Body of pancreas (tissue), 4 donors: ENCODE measurements at regions not wholly inside any gene's neighbourhood (a gene's known extent, or its start where the extent isn't known, plus 50 kb on each side); places are given as distances from the start of the nearest gene placed in this dataset.

Source experiments
- POLR2A ChIP-seq, 3 donors: fragments of 450-650 bp; IDR thresholded peaks; one replicate each; pipeline ENCODE4 v1.6.1; 2016; ENCODE audit warnings: antibody characterized with exemption in 3 of 3, mild to moderate bottlenecking in 2 of 3
- TF ChIP-seq, protein P1 (sequence below), 7 experiments: fragments of 450-650 bp in 4 of 7; fragments of 200-600 bp in 3 of 7; sonication (generic) in 3 of 7; IDR thresholded peaks; one replicate each; pipeline ENCODE4 v1.5.1; 2016 to 2019; ENCODE audit warnings: antibody characterized with exemption in 7 of 7

DNA sequence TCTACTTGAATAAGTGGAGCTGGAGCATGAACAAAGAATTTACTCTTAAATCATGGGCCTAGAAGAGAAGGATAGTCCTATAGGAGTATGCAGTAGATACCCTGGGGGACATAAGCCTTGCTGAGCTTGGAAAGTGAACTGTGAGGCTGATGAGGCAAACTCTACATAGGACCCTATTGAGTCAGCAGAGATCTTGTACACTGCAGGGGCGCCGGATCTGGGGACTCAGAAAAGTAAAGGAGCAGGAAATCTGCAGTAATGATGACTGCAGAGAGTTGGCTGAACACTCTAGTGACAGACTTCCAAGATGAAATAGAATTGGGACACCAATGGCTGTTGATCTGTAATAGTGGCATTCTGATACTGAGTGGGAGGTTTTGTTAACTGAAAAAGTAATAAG is 543.7 kb downstream of the XIRP2 start:
- no peak for TF ChIP-seq POLR2A (IDR thresholded peaks at IDR 0.05)
- TF ChIP-seq, protein P1, sequence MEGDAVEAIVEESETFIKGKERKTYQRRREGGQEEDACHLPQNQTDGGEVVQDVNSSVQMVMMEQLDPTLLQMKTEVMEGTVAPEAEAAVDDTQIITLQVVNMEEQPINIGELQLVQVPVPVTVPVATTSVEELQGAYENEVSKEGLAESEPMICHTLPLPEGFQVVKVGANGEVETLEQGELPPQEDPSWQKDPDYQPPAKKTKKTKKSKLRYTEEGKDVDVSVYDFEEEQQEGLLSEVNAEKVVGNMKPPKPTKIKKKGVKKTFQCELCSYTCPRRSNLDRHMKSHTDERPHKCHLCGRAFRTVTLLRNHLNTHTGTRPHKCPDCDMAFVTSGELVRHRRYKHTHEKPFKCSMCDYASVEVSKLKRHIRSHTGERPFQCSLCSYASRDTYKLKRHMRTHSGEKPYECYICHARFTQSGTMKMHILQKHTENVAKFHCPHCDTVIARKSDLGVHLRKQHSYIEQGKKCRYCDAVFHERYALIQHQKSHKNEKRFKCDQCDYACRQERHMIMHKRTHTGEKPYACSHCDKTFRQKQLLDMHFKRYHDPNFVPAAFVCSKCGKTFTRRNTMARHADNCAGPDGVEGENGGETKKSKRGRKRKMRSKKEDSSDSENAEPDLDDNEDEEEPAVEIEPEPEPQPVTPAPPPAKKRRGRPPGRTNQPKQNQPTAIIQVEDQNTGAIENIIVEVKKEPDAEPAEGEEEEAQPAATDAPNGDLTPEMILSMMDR (IDR thresholded peaks at IDR 0.05), result no peak
